ENCODE measurements at regions not wholly inside any gene's neighbourhood (a gene's known extent, or its start where the extent isn't known, plus 50 kb on each side); places are given as distances from the start of the nearest gene placed in this dataset.
"Not testable (repeated sequence)": the region's sequence is repeated elsewhere in the genome, so short reads cannot be mapped to it uniquely, and the experiment has no call there.

GRCh38 chr7:156516791-156517378 is 123.7 kb upstream of the RNF32 start:
- DNase-seq (ENCODE audit: low read depth in 2 of 3, low spot score in 2 of 3): no peak

- no peak for DNase-seq (ENCODE audit: low read depth in 2 of 3, low spot score in 2 of 3)
These were observed 124.4 kb upstream of the RNF32 start for GRCh38 chr7:156515911-156516790.

- DNase-seq (ENCODE audit: low read depth in 2 of 3, low spot score in 2 of 3): no peak
These were observed 125.7 kb upstream of the RNF32 start for GRCh38 chr7:156514851-156515250.

- DNase-seq (ENCODE audit: low read depth in 2 of 3, low spot score in 2 of 3): no peak
These were observed 129.1 kb upstream of the RNF32 start for GRCh38 chr7:156511426-156511825.

GRCh38 chr7:156510966-156511365 is 129.6 kb upstream of the RNF32 start:
- no peak for DNase-seq (ENCODE audit: low read depth in 2 of 3, low spot score in 2 of 3)

GRCh38 chr7:156509216-156509615 is 131.4 kb upstream of the RNF32 start:
- no peak for DNase-seq (ENCODE audit: low read depth in 2 of 3, low spot score in 2 of 3)

GRCh38 chr7:156505876-156506275 is 134.7 kb upstream of the RNF32 start:
- DNase-seq (ENCODE audit: low read depth in 2 of 3, low spot score in 2 of 3): no peak

- no peak for DNase-seq (ENCODE audit: low read depth in 2 of 3, low spot score in 2 of 3)
These were observed 135.7 kb upstream of the RNF32 start for GRCh38 chr7:156504687-156505545.

GRCh38 chr7:156504006-156504405 is 136.6 kb upstream of the RNF32 start:
- DNase-seq (ENCODE audit: low read depth in 2 of 3, low spot score in 2 of 3): no peak

GRCh38 chr7:156503196-156503595 is 137.4 kb upstream of the RNF32 start:
- DNase-seq (ENCODE audit: low read depth in 2 of 3, low spot score in 2 of 3): no peak

GRCh38 chr7:156501815-156502214 is 138.8 kb upstream of the RNF32 start:
- not testable (repeated sequence) for DNase-seq (ENCODE audit: low read depth in 2 of 3, low spot score in 2 of 3)

GRCh38 chr7:156499247-156499881 is 141.2 kb upstream of the RNF32 start:
- DNase-seq (ENCODE audit: low read depth in 2 of 3, low spot score in 2 of 3): no peak

GRCh38 chr7:156497776-156498509 is 142.6 kb upstream of the RNF32 start:
- DNase-seq (ENCODE audit: low read depth in 2 of 3, low spot score in 2 of 3): no peak

GRCh38 chr7:156496865-156497264 is 143.7 kb upstream of the RNF32 start:
- DNase-seq (ENCODE audit: low read depth in 2 of 3, low spot score in 2 of 3): no peak

- no peak for DNase-seq (ENCODE audit: low read depth in 2 of 3, low spot score in 2 of 3)
These were observed 144.2 kb upstream of the RNF32 start for GRCh38 chr7:156496363-156496769.

GRCh38 chr7:156494960-156495359 is 145.6 kb upstream of the RNF32 start:
- no peak for DNase-seq (ENCODE audit: low read depth in 2 of 3, low spot score in 2 of 3)

GRCh38 chr7:156493942-156494341 is 146.6 kb upstream of the RNF32 start:
- DNase-seq (ENCODE audit: low read depth in 2 of 3, low spot score in 2 of 3): no peak

- DNase-seq (ENCODE audit: low read depth in 2 of 3, low spot score in 2 of 3): no peak
These were observed 148.4 kb upstream of the RNF32 start for GRCh38 chr7:156492170-156492569.

GRCh38 chr7:156491435-156491834 is 149.1 kb upstream of the RNF32 start:
- DNase-seq (ENCODE audit: low read depth in 2 of 3, low spot score in 2 of 3): no peak

Measured in hematopoietic multipotent progenitor cell (in vitro differentiated cells).